Astrocyte of the cerebellum (primary cell): ENCODE measurements at regions not wholly inside any gene's neighbourhood (a gene's known extent, or its start where the extent isn't known, plus 50 kb on each side); places are given as distances from the start of the nearest gene placed in this dataset.

Source experiments
- DNase-seq: peaks from one replicate; pipeline ENCODE4 v3.0.0-alpha.2; 2011; ENCODE audit warnings: low read depth
- H3K4me3 ChIP-seq: 2 replicates; pipeline ENCODE4 v1.5.1; 2011; ENCODE audit warnings: mild to moderate bottlenecking, low read depth, low read length, moderate library complexity
- CTCF ChIP-seq: IDR thresholded peaks from 2 replicates; pipeline ENCODE4 v1.5.1; 2012; ENCODE audit warnings: low read length, low read depth, moderate library complexity, mild to moderate bottlenecking; ENCODE audit errors: missing control alignments
- in situ Hi-C: cut with HindIII; loops from 2 replicates; pipeline ENCODE4 v1.10.0; 2017; ENCODE audit warnings: low sequenced_read_pairs

GRCh38 chr6:1117530-1118286 lies 194.2 kb upstream of the FOXQ1 start:
- no peak for TF ChIP-seq CTCF
- in situ Hi-C loops, result no loop called here
- no peak overlapping the region for H3K4me3 ChIP-seq
- no peak for DNase-seq

- in situ Hi-C loops, result no loop called here
- H3K4me3 ChIP-seq, result no peak overlapping the region
- no peak for DNase-seq
Observed at GRCh38 chr6:1116149-1116548, 195.7 kb upstream of the FOXQ1 start.

GRCh38 chr6:1113916-1114540 lies 197.9 kb upstream of the FOXQ1 start:
- in situ Hi-C loops, result no loop called here
- TF ChIP-seq CTCF, result no peak
- no peak overlapping the region for H3K4me3 ChIP-seq
- DNase-seq, result no peak

More at GRCh38 chr6:1116149-1116548, 195.7 kb upstream of the FOXQ1 start:
- no peak for TF ChIP-seq CTCF

GRCh38 chr6:1111361-1111760 lies 200.5 kb upstream of the FOXQ1 start:
- TF ChIP-seq CTCF, result no peak
- DNase-seq, result no peak
- in situ Hi-C loops, result no loop called here
- no peak overlapping the region for H3K4me3 ChIP-seq

- DNase-seq, result no peak
- no peak for TF ChIP-seq CTCF
- no peak overlapping the region for H3K4me3 ChIP-seq
- in situ Hi-C loops, result no loop called here
Observed at GRCh38 chr6:1110941-1111349, 201.0 kb upstream of the FOXQ1 start.

- no peak overlapping the region for H3K4me3 ChIP-seq
- in situ Hi-C loops, result no loop called here
- DNase-seq, result no peak
- no peak for TF ChIP-seq CTCF
Observed at GRCh38 chr6:1110164-1110563, 201.7 kb upstream of the FOXQ1 start.
